Ishikawa (cell line): ENCODE measurements at regions not wholly inside any gene's neighbourhood (a gene's known extent, or its start where the extent isn't known, plus 50 kb on each side); places are given as distances from the start of the nearest gene placed in this dataset.

Experiments
- EGR1 ChIP-seq: IDR thresholded peaks from 2 replicates; pipeline ENCODE4 v1.6.1; 2012
- EP300 ChIP-seq: IDR thresholded peaks from 2 replicates; pipeline ENCODE4 v1.6.1; 2012; ENCODE audit warnings: borderline replicate concordance
- FOXM1 ChIP-seq: IDR thresholded peaks from 2 replicates; pipeline ENCODE4 v1.6.1; 2012; ENCODE audit warnings: low read depth, borderline replicate concordance
- NFIC ChIP-seq: IDR thresholded peaks from 2 replicates; pipeline ENCODE4 v1.6.1; 2012
- TEAD4 ChIP-seq: IDR thresholded peaks from 2 replicates; pipeline ENCODE4 v1.6.1; 2012
- YY1 ChIP-seq: IDR thresholded peaks from 2 replicates; pipeline ENCODE4 v1.6.1; 2012; ENCODE audit warnings: low read depth
- TF ChIP-seq, protein P1 (sequence below): IDR thresholded peaks from 2 replicates; pipeline ENCODE4 v1.6.1; 2012

DNA sequence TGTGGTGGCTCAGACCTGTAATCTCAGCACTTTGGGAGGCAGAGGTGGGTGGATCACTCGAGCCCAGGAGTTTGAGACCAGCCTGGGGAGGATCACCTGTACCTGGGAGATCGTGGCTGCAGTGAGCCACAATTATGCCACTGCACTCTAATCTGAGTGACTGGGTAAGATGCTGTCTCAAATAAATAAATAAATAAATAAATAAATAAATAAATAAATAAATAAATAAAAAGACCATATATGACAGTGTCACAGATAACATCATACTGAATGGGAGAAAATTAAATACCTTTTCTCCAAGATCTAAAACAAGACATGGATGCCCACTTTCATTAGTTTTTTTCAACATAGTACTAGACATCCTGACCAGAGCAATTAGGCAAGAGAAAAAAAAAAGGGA is 182.8 kb downstream of the FAM47A start:
- no peak for TF ChIP-seq EP300
- TF ChIP-seq YY1: no peak
- TF ChIP-seq TEAD4: no peak
- no peak for TF ChIP-seq EGR1
- TF ChIP-seq, protein P1, sequence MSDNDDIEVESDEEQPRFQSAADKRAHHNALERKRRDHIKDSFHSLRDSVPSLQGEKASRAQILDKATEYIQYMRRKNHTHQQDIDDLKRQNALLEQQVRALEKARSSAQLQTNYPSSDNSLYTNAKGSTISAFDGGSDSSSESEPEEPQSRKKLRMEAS: no peak
- no peak for TF ChIP-seq NFIC
- no peak for TF ChIP-seq FOXM1
